H9 (cell line): ENCODE measurements at regions not wholly inside any gene's neighbourhood (a gene's known extent, or its start where the extent isn't known, plus 50 kb on each side); places are given as distances from the start of the nearest gene placed in this dataset.

Experiments
- DNase-seq: peaks from one replicate; pipeline ENCODE4 v3.0.0-alpha.2; 2017
- H2AFZ ChIP-seq: one replicate; pipeline ENCODE4 v1.6.1; 2013; ENCODE audit warnings: mild to moderate bottlenecking, low read length, control low read depth, moderate library complexity
- H2AK5ac ChIP-seq: 2 replicates; pipeline ENCODE4 v1.6.1; 2013; ENCODE audit warnings: low read length, control low read depth, mixed read lengths; ENCODE audit not compliant: insufficient read length
- H2BK120ac ChIP-seq: one replicate; pipeline ENCODE4 v1.6.1; 2013; ENCODE audit warnings: low read depth, mild to moderate bottlenecking, low read length, control low read depth, inconsistent platforms; ENCODE audit not compliant: poor library complexity, severe bottlenecking
- H2BK12ac ChIP-seq: 2 replicates; pipeline ENCODE4 v1.6.1; 2013; ENCODE audit warnings: low read length, control low read depth, mixed read lengths, low read depth; ENCODE audit not compliant: insufficient read length
- H2BK15ac ChIP-seq: 2 replicates; pipeline ENCODE4 v1.6.1; 2013; ENCODE audit warnings: low read depth, low read length, control low read depth
- H2BK20ac ChIP-seq: one replicate; pipeline ENCODE4 v1.6.1; 2013; ENCODE audit warnings: low read depth, mild to moderate bottlenecking, low read length, control low read depth, inconsistent platforms; ENCODE audit not compliant: poor library complexity, severe bottlenecking
- H2BK5ac ChIP-seq: 2 replicates; pipeline ENCODE4 v1.6.1; 2013; ENCODE audit warnings: low read length, control low read depth, mixed read lengths; ENCODE audit not compliant: insufficient read length
- H3K14ac ChIP-seq: 2 replicates; pipeline ENCODE4 v1.6.1; 2013; ENCODE audit warnings: low read length, control low read depth; ENCODE audit not compliant: insufficient read depth
- H3K18ac ChIP-seq: 2 replicates; pipeline ENCODE4 v1.6.1; 2013; ENCODE audit warnings: low read depth, mild to moderate bottlenecking, mixed read lengths, low read length, control low read depth; ENCODE audit not compliant: insufficient read length
- H3K23ac ChIP-seq: 2 replicates; pipeline ENCODE4 v1.6.1; 2013; ENCODE audit warnings: low read length, control low read depth, mixed read lengths, low read depth; ENCODE audit not compliant: insufficient read length
- H3K23me2 ChIP-seq: 2 replicates; pipeline ENCODE4 v1.6.1; 2013; ENCODE audit warnings: low read depth, mild to moderate bottlenecking, mixed read lengths, low read length, control low read depth; ENCODE audit not compliant: insufficient read length, poor library complexity, severe bottlenecking
- H3K27ac ChIP-seq: 2 replicates; pipeline ENCODE4 v1.5.1; 2013; ENCODE audit warnings: low read length, control low read depth, mixed read lengths, low read depth; ENCODE audit not compliant: insufficient read length
- H3K27me3 ChIP-seq: 2 replicates; pipeline ENCODE4 v1.6.1; 2013; ENCODE audit warnings: low read length, control low read depth, inconsistent platforms; ENCODE audit not compliant: insufficient read depth
- H3K4ac ChIP-seq: 2 replicates; pipeline ENCODE4 v1.6.1; 2013; ENCODE audit warnings: low read depth, mild to moderate bottlenecking, control low read depth, inconsistent platforms, low read length, moderate library complexity
- H3K4me1 ChIP-seq: 2 replicates; pipeline ENCODE4 v1.6.1; 2013; ENCODE audit warnings: low read length, control low read depth, inconsistent platforms; ENCODE audit not compliant: insufficient read depth
- H3K4me2 ChIP-seq: 2 replicates; pipeline ENCODE4 v1.6.1; 2013; ENCODE audit warnings: low read length, control low read depth, mixed read lengths; ENCODE audit not compliant: insufficient read length, insufficient read depth
- H3K56ac ChIP-seq: 2 replicates; pipeline ENCODE4 v1.6.1; 2013; ENCODE audit warnings: low read depth, mild to moderate bottlenecking, mixed read lengths, low read length, control low read depth; ENCODE audit not compliant: insufficient read length
- H3K79me1 ChIP-seq: 2 replicates; pipeline ENCODE4 v1.6.1; 2013; ENCODE audit warnings: low read depth, mild to moderate bottlenecking, moderate library complexity, low read length, control low read depth, inconsistent platforms; ENCODE audit not compliant: insufficient read depth, poor library complexity, severe bottlenecking
- H3K79me2 ChIP-seq: 2 replicates; pipeline ENCODE4 v1.6.1; 2013; ENCODE audit warnings: low read length, control low read depth, inconsistent platforms; ENCODE audit not compliant: insufficient read depth
- H3K9ac ChIP-seq: 2 replicates; pipeline ENCODE4 v1.6.1; 2013; ENCODE audit warnings: low read length, control low read depth, mixed read lengths; ENCODE audit not compliant: insufficient read length; ENCODE audit errors: extremely low read depth
- H3K9me3 ChIP-seq: one replicate; pipeline ENCODE4 v1.6.1; 2013; ENCODE audit warnings: low read depth, low read length, inconsistent platforms; ENCODE audit not compliant: control insufficient read depth
- H3T11ph ChIP-seq: one replicate; pipeline ENCODE4 v1.6.1; 2013; ENCODE audit warnings: mild to moderate bottlenecking, low read length, control low read depth, inconsistent platforms
- H4K20me1 ChIP-seq: one replicate; pipeline ENCODE4 v1.6.1; 2013; ENCODE audit not compliant: control insufficient read depth, insufficient read length, insufficient read depth
- H4K5ac ChIP-seq: 2 replicates; pipeline ENCODE4 v1.6.1; 2013; ENCODE audit warnings: low read depth, mild to moderate bottlenecking, mixed read lengths, low read length, control low read depth; ENCODE audit not compliant: insufficient read length
- H4K8ac ChIP-seq: replicated peaks from 2 replicates; pipeline ENCODE4 v1.6.1; 2013; ENCODE audit warnings: low read length, control low read depth, mixed read lengths, low read depth; ENCODE audit not compliant: insufficient read length
- H4K91ac ChIP-seq: 2 replicates; pipeline ENCODE4 v1.6.1; 2013; ENCODE audit warnings: low read depth, mild to moderate bottlenecking, moderate library complexity, mixed read lengths, low read length, control low read depth; ENCODE audit not compliant: insufficient read length
- H3K27ac Mint-ChIP-seq, 3 experiments: 2 replicates in 2 of 3; 3 replicates in 1 of 3; pipeline ENCODE4 v1.8.0; 2020 to 2021; ENCODE audit warnings: mixed read lengths in 3 of 3, mild to moderate bottlenecking in 1 of 3, moderate library complexity in 1 of 3
- H3K27me3 Mint-ChIP-seq: 2 replicates; pipeline ENCODE4 v1.8.0; 2021; ENCODE audit warnings: low read depth, mild to moderate bottlenecking, moderate library complexity, mixed read lengths
- H3K36me3 Mint-ChIP-seq, 3 experiments: 2 replicates in 2 of 3; 3 replicates in 1 of 3; pipeline ENCODE4 v1.8.0; 2020 to 2021; ENCODE audit warnings: low read depth in 3 of 3, mixed read lengths in 3 of 3; ENCODE audit not compliant: insufficient read depth in 1 of 3
- H3K4me1 Mint-ChIP-seq, 2 experiments: 2 replicates each; pipeline ENCODE4 v1.8.0; 2020; ENCODE audit warnings: mixed read lengths in 2 of 2
- H3K4me3 Mint-ChIP-seq, 2 experiments: 2 replicates in 1 of 2; 3 replicates in 1 of 2; pipeline ENCODE4 v1.8.0; 2020 to 2021; ENCODE audit warnings: mild to moderate bottlenecking in 2 of 2, mixed read lengths in 2 of 2, moderate library complexity in 1 of 2
- H3K9me3 Mint-ChIP-seq, 2 experiments: 2 replicates in 1 of 2; 3 replicates in 1 of 2; pipeline ENCODE4 v1.8.0; 2020; ENCODE audit warnings: mild to moderate bottlenecking in 2 of 2, mixed read lengths in 2 of 2, moderate library complexity in 1 of 2
- CTCF ChIP-seq: fragments of 200-600 bp; sonication (generic); conservative IDR thresholded peaks from 3 replicates; pipeline ENCODE4 v1.8.0; 2021; ENCODE audit warnings: antibody characterized with exemption, mild to moderate bottlenecking
- WGBS: extraction: QIAGEN DNeasy Blood & Tissue Kit; methylation state at CpG from one replicate; pipeline ENCODE4 v1.1.7; 2013; ENCODE audit warnings: missing lambda C conversion rate, low lambda C conversion rate, mixed read lengths; ENCODE audit not compliant: insufficient read length; ENCODE audit errors: extremely low coverage; 5-methylcytosine and 5-hydroxymethylcytosine counted together

- no peak overlapping the region for H4K8ac ChIP-seq
- no peak overlapping the region for H3K4me2 ChIP-seq
- H2BK20ac ChIP-seq: no peak overlapping the region
- H2BK120ac ChIP-seq: no peak overlapping the region
- Mint-ChIP-seq H3K27ac (no peak overlapping the region), H3K4me1 (no peaks in the 10 kb centered on the region), H3K4me3 (no peak overlapping the region), H3K9me3 (no peaks in the 10 kb centered on the region; a peak in 1 of 5 replicates), H3K27me3 (peaks cover 3% of the 10 kb centered on the region; the same call in 1 of the 2 replicates), H3K36me3 (no peaks in the 10 kb centered on the region)
- no peak overlapping the region for H3K27ac ChIP-seq
- H2BK15ac ChIP-seq: no peak overlapping the region
- H3K23ac ChIP-seq: no peak overlapping the region
- H3K9ac ChIP-seq: no peak overlapping the region
- no peaks in the 10 kb centered on the region for H3K27me3 ChIP-seq
- no peak overlapping the region for H2BK12ac ChIP-seq
- no CpG with 5 or more reads among the region's 5 CpGs for WGBS
- no peak for TF ChIP-seq CTCF
- H3K14ac ChIP-seq: no peak overlapping the region
- H3K56ac ChIP-seq: no peak overlapping the region
- H3T11ph ChIP-seq: no peak overlapping the region
- H3K79me2 ChIP-seq: no peaks in the 10 kb centered on the region
- H3K4ac ChIP-seq: no peak overlapping the region
- no peak overlapping the region for H2BK5ac ChIP-seq
- no peak overlapping the region for H4K91ac ChIP-seq
- no peak overlapping the region for H4K5ac ChIP-seq
- DNase-seq: no peak
- H3K23me2 ChIP-seq: no peaks in the 10 kb centered on the region
- H3K18ac ChIP-seq: no peak overlapping the region
- H3K79me1 ChIP-seq: no peaks in the 10 kb centered on the region
- H2AFZ ChIP-seq: no peak overlapping the region
- H3K9me3 ChIP-seq: no peaks in the 10 kb centered on the region
- no peaks in the 10 kb centered on the region for H3K4me1 ChIP-seq
- H4K20me1 ChIP-seq: no peaks in the 10 kb centered on the region
- H2AK5ac ChIP-seq: no peak overlapping the region
These were observed 108.9 kb upstream of the DOK6 start for GRCh38 chr18:69291755-69292154.
